ENCODE measurements at regions not wholly inside any gene's neighbourhood (a gene's known extent, or its start where the extent isn't known, plus 50 kb on each side); places are given as distances from the start of the nearest gene placed in this dataset.

DNA sequence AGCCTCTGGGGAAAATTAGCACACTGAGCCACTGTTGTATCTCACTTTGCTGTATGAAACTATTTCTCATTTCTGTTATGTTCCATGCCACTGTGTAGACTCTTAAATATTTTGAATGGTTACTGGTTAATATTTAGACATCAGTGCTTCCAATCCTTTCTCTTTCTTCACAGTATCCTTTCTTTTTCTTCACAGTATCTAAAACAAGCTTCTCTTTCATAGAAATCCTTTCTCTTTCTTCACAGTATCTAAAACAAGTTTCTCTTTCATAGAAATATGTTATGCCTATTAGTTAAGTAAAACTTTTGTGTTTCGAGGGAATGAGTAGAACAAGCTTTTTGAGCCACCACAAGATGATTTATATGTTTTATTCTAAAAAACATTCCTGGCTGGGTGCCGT is 326.8 kb upstream of the KLF12 start:
- Histone ChIP-seq H3K4me1 (no peaks in the 10 kb centered on the region), H3K36me3 (no peaks in the 10 kb centered on the region), H3K9me3 (no peaks in the 10 kb centered on the region), H3K27ac (no peak overlapping the region), H3K4me3 (no peak overlapping the region), H3K9ac (ENCODE audit: low read depth in 2 of 2, low read length in 2 of 2) (no peak overlapping the region), H3K27me3 (no peaks in the 10 kb centered on the region)
- intact Hi-C loops (cut with DNase I), result no loop called here
- TF ChIP-seq, protein P1, sequence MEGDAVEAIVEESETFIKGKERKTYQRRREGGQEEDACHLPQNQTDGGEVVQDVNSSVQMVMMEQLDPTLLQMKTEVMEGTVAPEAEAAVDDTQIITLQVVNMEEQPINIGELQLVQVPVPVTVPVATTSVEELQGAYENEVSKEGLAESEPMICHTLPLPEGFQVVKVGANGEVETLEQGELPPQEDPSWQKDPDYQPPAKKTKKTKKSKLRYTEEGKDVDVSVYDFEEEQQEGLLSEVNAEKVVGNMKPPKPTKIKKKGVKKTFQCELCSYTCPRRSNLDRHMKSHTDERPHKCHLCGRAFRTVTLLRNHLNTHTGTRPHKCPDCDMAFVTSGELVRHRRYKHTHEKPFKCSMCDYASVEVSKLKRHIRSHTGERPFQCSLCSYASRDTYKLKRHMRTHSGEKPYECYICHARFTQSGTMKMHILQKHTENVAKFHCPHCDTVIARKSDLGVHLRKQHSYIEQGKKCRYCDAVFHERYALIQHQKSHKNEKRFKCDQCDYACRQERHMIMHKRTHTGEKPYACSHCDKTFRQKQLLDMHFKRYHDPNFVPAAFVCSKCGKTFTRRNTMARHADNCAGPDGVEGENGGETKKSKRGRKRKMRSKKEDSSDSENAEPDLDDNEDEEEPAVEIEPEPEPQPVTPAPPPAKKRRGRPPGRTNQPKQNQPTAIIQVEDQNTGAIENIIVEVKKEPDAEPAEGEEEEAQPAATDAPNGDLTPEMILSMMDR (IDR thresholded peaks at IDR 0.05), result no peak
- DNase-seq, result no peak

DNA sequence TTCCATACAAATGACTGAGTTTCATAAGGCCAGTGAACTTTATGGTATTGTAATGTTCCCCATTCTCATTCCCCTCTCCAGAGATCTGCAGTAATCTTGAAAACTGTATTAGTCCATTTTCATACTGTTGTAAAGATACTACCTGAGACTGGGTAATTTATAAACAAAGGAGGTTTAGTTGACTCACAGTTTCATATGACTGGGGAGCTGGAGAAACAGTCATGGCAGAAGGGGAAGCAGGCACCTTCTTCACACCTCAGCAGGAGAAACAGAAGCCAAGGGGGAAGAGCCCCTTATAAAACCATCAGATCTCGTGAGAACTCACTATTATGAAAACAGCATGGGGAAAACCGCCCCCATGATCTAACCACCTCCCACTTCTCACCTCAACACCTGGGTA is 318.7 kb upstream of the KLF12 start:
- no peaks in the 10 kb centered on the region for H3K9me3 ChIP-seq
- intact Hi-C loops (cut with DNase I), result no loop called here
- no peak for DNase-seq
- H3K4me3 ChIP-seq, result no peak overlapping the region
- TF ChIP-seq, protein P1 (IDR thresholded peaks at IDR 0.05), result no peak
- no peaks in the 10 kb centered on the region for H3K36me3 ChIP-seq
- H3K4me1 ChIP-seq, result no peaks in the 10 kb centered on the region
- no peak overlapping the region for H3K9ac ChIP-seq (ENCODE audit: low read depth in 2 of 2, low read length in 2 of 2)
- no peak overlapping the region for H3K27ac ChIP-seq
- no peaks in the 10 kb centered on the region for H3K27me3 ChIP-seq

DNA sequence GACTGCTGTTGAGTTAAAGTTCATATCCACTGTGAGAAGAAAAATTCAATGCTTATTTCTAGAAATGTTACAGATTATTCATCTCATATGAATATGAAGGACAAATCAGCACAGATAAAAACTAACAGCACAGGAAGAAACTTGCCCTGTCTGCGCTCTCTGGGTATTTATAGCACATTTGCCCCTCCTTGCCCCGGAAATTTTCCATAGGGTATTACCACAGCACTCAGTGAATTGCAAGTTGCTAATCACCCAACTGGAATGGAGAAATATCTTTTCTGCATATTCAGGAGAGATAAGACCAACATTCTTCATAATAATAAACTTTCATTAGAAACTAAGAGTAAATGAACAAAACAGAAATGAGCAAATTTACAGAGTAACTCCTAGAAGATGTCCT is 318.0 kb upstream of the KLF12 start:
- Histone ChIP-seq H3K4me3 (no peak overlapping the region), H3K9ac (ENCODE audit: low read depth in 2 of 2, low read length in 2 of 2) (no peak overlapping the region), H3K9me3 (no peaks in the 10 kb centered on the region), H3K36me3 (no peaks in the 10 kb centered on the region), H3K27ac (no peak overlapping the region), H3K4me1 (no peaks in the 10 kb centered on the region), H3K27me3 (no peaks in the 10 kb centered on the region)
- DNase-seq, result no peak
- intact Hi-C loops (cut with DNase I), result no loop called here
- TF ChIP-seq, protein P1 (IDR thresholded peaks at IDR 0.05), result no peak

DNA sequence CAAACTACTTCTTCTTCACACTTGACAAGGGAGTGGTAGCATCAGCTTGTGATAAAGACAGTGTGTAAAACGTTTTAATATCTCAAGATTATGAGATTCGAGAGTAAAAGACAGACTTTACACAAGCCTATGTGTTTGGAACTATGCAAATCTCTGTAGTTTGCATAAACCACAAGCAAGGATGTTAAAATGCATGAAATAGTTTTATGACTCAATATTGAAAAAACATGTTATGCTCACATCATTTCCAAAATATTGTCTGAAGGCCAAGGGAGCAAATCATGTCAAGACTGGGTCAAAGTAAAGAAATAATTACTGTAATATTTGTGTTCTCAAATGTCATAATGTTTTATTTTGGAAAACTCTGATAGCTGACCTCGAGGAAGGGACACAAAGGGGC is 316.8 kb upstream of the KLF12 start:
- no peak overlapping the region for H3K9ac ChIP-seq (ENCODE audit: low read depth in 2 of 2, low read length in 2 of 2)
- TF ChIP-seq, protein P1 (IDR thresholded peaks at IDR 0.05), result no peak

DNA sequence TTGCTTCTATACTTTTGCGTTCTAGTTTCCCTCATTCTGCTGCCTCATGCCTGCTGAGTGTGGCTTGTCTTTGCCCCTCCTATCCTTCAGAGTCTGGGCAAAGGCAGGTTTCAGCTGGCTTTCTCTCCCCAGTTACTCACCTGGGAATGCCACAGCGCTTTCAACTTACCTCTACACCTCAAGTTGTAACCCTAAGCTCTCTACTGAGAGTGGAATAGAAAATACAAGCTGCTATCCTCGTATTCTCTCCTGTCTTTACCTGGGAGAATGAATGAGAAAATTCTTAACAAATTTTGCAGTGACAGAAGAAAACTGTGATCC is 316.3 kb upstream of the KLF12 start:
- no peak for DNase-seq
- H3K36me3 ChIP-seq, result no peaks in the 10 kb centered on the region
- intact Hi-C loops (cut with DNase I), result no loop called here
- H3K4me1 ChIP-seq, result no peaks in the 10 kb centered on the region
- no peaks in the 10 kb centered on the region for H3K9me3 ChIP-seq
- no peaks in the 10 kb centered on the region for H3K27me3 ChIP-seq
- no peak overlapping the region for H3K4me3 ChIP-seq
- no peak overlapping the region for H3K27ac ChIP-seq
- H3K9ac ChIP-seq (ENCODE audit: low read depth in 2 of 2, low read length in 2 of 2), result no peak overlapping the region
- TF ChIP-seq, protein P1 (IDR thresholded peaks at IDR 0.05), result no peak

More for the DNA sequence above, 316.8 kb upstream of the KLF12 start:
- no peaks in the 10 kb centered on the region for H3K9me3 ChIP-seq
- no peaks in the 10 kb centered on the region for H3K36me3 ChIP-seq
- H3K4me3 ChIP-seq, result no peak overlapping the region
- no peaks in the 10 kb centered on the region for H3K27me3 ChIP-seq
- H3K4me1 ChIP-seq, result no peaks in the 10 kb centered on the region
- intact Hi-C loops (cut with DNase I), result no loop called here
- no peak overlapping the region for H3K27ac ChIP-seq
- no peak for DNase-seq

Data from colonic mucosa (tissue), 4 donors.